ENCODE measurements at regions not wholly inside any gene's neighbourhood (a gene's known extent, or its start where the extent isn't known, plus 50 kb on each side); places are given as distances from the start of the nearest gene placed in this dataset.

DNA sequence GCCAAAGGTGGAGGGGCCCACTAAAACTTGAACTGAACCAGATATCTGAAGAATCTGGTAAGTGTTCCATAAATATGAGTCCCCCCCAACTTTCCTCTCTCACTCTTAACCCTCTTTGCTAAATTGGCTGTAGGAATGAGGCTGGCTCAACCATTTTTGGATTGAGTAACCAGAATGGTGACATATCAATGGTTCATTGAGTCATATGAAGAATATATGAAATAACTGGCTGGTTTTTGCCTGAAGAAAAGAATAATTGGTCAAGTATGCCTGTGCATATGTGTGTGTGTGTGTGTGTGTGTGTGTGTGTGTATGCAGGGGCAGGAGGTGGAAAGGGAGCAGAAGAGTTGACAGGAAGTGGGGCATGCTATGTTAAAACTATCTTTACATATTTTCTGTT lies 472.9 kb upstream of the THBS1 start:
- TF ChIP-seq CTCF (IDR thresholded peaks at IDR 0.05) (no peak), POLR2A (IDR thresholded peaks at IDR 0.05) (no peak)

Data from lower leg skin (tissue), 3 donors.